H9 (cell line): ENCODE measurements at regions not wholly inside any gene's neighbourhood (a gene's known extent, or its start where the extent isn't known, plus 50 kb on each side); places are given as distances from the start of the nearest gene placed in this dataset.
"Not testable (repeated sequence)": the region's sequence is repeated elsewhere in the genome, so short reads cannot be mapped to it uniquely, and the experiment has no call there.

Experiments
- DNase-seq: peaks from one replicate; pipeline ENCODE4 v3.0.0-alpha.2; 2017
- H2AFZ ChIP-seq: one replicate; pipeline ENCODE4 v1.6.1; 2013; ENCODE audit warnings: mild to moderate bottlenecking, low read length, control low read depth, moderate library complexity
- H2AK5ac ChIP-seq: 2 replicates; pipeline ENCODE4 v1.6.1; 2013; ENCODE audit warnings: low read length, control low read depth, mixed read lengths; ENCODE audit not compliant: insufficient read length
- H2BK120ac ChIP-seq: one replicate; pipeline ENCODE4 v1.6.1; 2013; ENCODE audit warnings: low read depth, mild to moderate bottlenecking, low read length, control low read depth, inconsistent platforms; ENCODE audit not compliant: poor library complexity, severe bottlenecking
- H2BK12ac ChIP-seq: 2 replicates; pipeline ENCODE4 v1.6.1; 2013; ENCODE audit warnings: low read length, control low read depth, mixed read lengths, low read depth; ENCODE audit not compliant: insufficient read length
- H2BK15ac ChIP-seq: 2 replicates; pipeline ENCODE4 v1.6.1; 2013; ENCODE audit warnings: low read depth, low read length, control low read depth
- H2BK20ac ChIP-seq: one replicate; pipeline ENCODE4 v1.6.1; 2013; ENCODE audit warnings: low read depth, mild to moderate bottlenecking, low read length, control low read depth, inconsistent platforms; ENCODE audit not compliant: poor library complexity, severe bottlenecking
- H2BK5ac ChIP-seq: 2 replicates; pipeline ENCODE4 v1.6.1; 2013; ENCODE audit warnings: low read length, control low read depth, mixed read lengths; ENCODE audit not compliant: insufficient read length
- H3K14ac ChIP-seq: 2 replicates; pipeline ENCODE4 v1.6.1; 2013; ENCODE audit warnings: low read length, control low read depth; ENCODE audit not compliant: insufficient read depth
- H3K18ac ChIP-seq: 2 replicates; pipeline ENCODE4 v1.6.1; 2013; ENCODE audit warnings: low read depth, mild to moderate bottlenecking, mixed read lengths, low read length, control low read depth; ENCODE audit not compliant: insufficient read length
- H3K23ac ChIP-seq: 2 replicates; pipeline ENCODE4 v1.6.1; 2013; ENCODE audit warnings: low read length, control low read depth, mixed read lengths, low read depth; ENCODE audit not compliant: insufficient read length
- H3K23me2 ChIP-seq: 2 replicates; pipeline ENCODE4 v1.6.1; 2013; ENCODE audit warnings: low read depth, mild to moderate bottlenecking, mixed read lengths, low read length, control low read depth; ENCODE audit not compliant: insufficient read length, poor library complexity, severe bottlenecking
- H3K27ac ChIP-seq: 2 replicates; pipeline ENCODE4 v1.5.1; 2013; ENCODE audit warnings: low read length, control low read depth, mixed read lengths, low read depth; ENCODE audit not compliant: insufficient read length
- H3K27me3 ChIP-seq: 2 replicates; pipeline ENCODE4 v1.6.1; 2013; ENCODE audit warnings: low read length, control low read depth, inconsistent platforms; ENCODE audit not compliant: insufficient read depth
- H3K4ac ChIP-seq: 2 replicates; pipeline ENCODE4 v1.6.1; 2013; ENCODE audit warnings: low read depth, mild to moderate bottlenecking, control low read depth, inconsistent platforms, low read length, moderate library complexity
- H3K4me1 ChIP-seq: 2 replicates; pipeline ENCODE4 v1.6.1; 2013; ENCODE audit warnings: low read length, control low read depth, inconsistent platforms; ENCODE audit not compliant: insufficient read depth
- H3K4me2 ChIP-seq: 2 replicates; pipeline ENCODE4 v1.6.1; 2013; ENCODE audit warnings: low read length, control low read depth, mixed read lengths; ENCODE audit not compliant: insufficient read length, insufficient read depth
- H3K56ac ChIP-seq: 2 replicates; pipeline ENCODE4 v1.6.1; 2013; ENCODE audit warnings: low read depth, mild to moderate bottlenecking, mixed read lengths, low read length, control low read depth; ENCODE audit not compliant: insufficient read length
- H3K79me1 ChIP-seq: 2 replicates; pipeline ENCODE4 v1.6.1; 2013; ENCODE audit warnings: low read depth, mild to moderate bottlenecking, moderate library complexity, low read length, control low read depth, inconsistent platforms; ENCODE audit not compliant: insufficient read depth, poor library complexity, severe bottlenecking
- H3K79me2 ChIP-seq: 2 replicates; pipeline ENCODE4 v1.6.1; 2013; ENCODE audit warnings: low read length, control low read depth, inconsistent platforms; ENCODE audit not compliant: insufficient read depth
- H3K9ac ChIP-seq: 2 replicates; pipeline ENCODE4 v1.6.1; 2013; ENCODE audit warnings: low read length, control low read depth, mixed read lengths; ENCODE audit not compliant: insufficient read length; ENCODE audit errors: extremely low read depth
- H3K9me3 ChIP-seq: one replicate; pipeline ENCODE4 v1.6.1; 2013; ENCODE audit warnings: low read depth, low read length, inconsistent platforms; ENCODE audit not compliant: control insufficient read depth
- H3T11ph ChIP-seq: one replicate; pipeline ENCODE4 v1.6.1; 2013; ENCODE audit warnings: mild to moderate bottlenecking, low read length, control low read depth, inconsistent platforms
- H4K20me1 ChIP-seq: one replicate; pipeline ENCODE4 v1.6.1; 2013; ENCODE audit not compliant: control insufficient read depth, insufficient read length, insufficient read depth
- H4K5ac ChIP-seq: 2 replicates; pipeline ENCODE4 v1.6.1; 2013; ENCODE audit warnings: low read depth, mild to moderate bottlenecking, mixed read lengths, low read length, control low read depth; ENCODE audit not compliant: insufficient read length
- H4K8ac ChIP-seq: replicated peaks from 2 replicates; pipeline ENCODE4 v1.6.1; 2013; ENCODE audit warnings: low read length, control low read depth, mixed read lengths, low read depth; ENCODE audit not compliant: insufficient read length
- H4K91ac ChIP-seq: 2 replicates; pipeline ENCODE4 v1.6.1; 2013; ENCODE audit warnings: low read depth, mild to moderate bottlenecking, moderate library complexity, mixed read lengths, low read length, control low read depth; ENCODE audit not compliant: insufficient read length
- H3K27ac Mint-ChIP-seq, 3 experiments: 2 replicates in 2 of 3; 3 replicates in 1 of 3; pipeline ENCODE4 v1.8.0; 2020 to 2021; ENCODE audit warnings: mixed read lengths in 3 of 3, mild to moderate bottlenecking in 1 of 3, moderate library complexity in 1 of 3
- H3K27me3 Mint-ChIP-seq: 2 replicates; pipeline ENCODE4 v1.8.0; 2021; ENCODE audit warnings: low read depth, mild to moderate bottlenecking, moderate library complexity, mixed read lengths
- H3K36me3 Mint-ChIP-seq, 3 experiments: 2 replicates in 2 of 3; 3 replicates in 1 of 3; pipeline ENCODE4 v1.8.0; 2020 to 2021; ENCODE audit warnings: low read depth in 3 of 3, mixed read lengths in 3 of 3; ENCODE audit not compliant: insufficient read depth in 1 of 3
- H3K4me1 Mint-ChIP-seq, 2 experiments: 2 replicates each; pipeline ENCODE4 v1.8.0; 2020; ENCODE audit warnings: mixed read lengths in 2 of 2
- H3K4me3 Mint-ChIP-seq, 2 experiments: 2 replicates in 1 of 2; 3 replicates in 1 of 2; pipeline ENCODE4 v1.8.0; 2020 to 2021; ENCODE audit warnings: mild to moderate bottlenecking in 2 of 2, mixed read lengths in 2 of 2, moderate library complexity in 1 of 2
- H3K9me3 Mint-ChIP-seq, 2 experiments: 2 replicates in 1 of 2; 3 replicates in 1 of 2; pipeline ENCODE4 v1.8.0; 2020; ENCODE audit warnings: mild to moderate bottlenecking in 2 of 2, mixed read lengths in 2 of 2, moderate library complexity in 1 of 2
- WGBS: extraction: QIAGEN DNeasy Blood & Tissue Kit; methylation state at CpG from one replicate; pipeline ENCODE4 v1.1.7; 2013; ENCODE audit warnings: missing lambda C conversion rate, low lambda C conversion rate, mixed read lengths; ENCODE audit not compliant: insufficient read length; ENCODE audit errors: extremely low coverage; 5-methylcytosine and 5-hydroxymethylcytosine counted together

GRCh38 chr9:63328313-63328712 is 1956.7 kb downstream of the FOXD4L5 start:
- H3K23me2 ChIP-seq, H3K79me1 ChIP-seq, H3K14ac ChIP-seq, DNase-seq, H2BK15ac ChIP-seq, H3K4me1 Mint-ChIP-seq, H4K91ac ChIP-seq, H4K5ac ChIP-seq, H3K27ac Mint-ChIP-seq, H3K9me3 Mint-ChIP-seq, H2BK12ac ChIP-seq, H2BK120ac ChIP-seq, H3K36me3 Mint-ChIP-seq, H3K4ac ChIP-seq, H3K9me3 ChIP-seq, H3K23ac ChIP-seq, H3K27me3 ChIP-seq, H3K9ac ChIP-seq, H3K79me2 ChIP-seq, H3K56ac ChIP-seq, H4K8ac ChIP-seq, H3K4me3 Mint-ChIP-seq, H3T11ph ChIP-seq, H2AFZ ChIP-seq, H2BK5ac ChIP-seq, H2BK20ac ChIP-seq, H3K4me2 ChIP-seq, H2AK5ac ChIP-seq, H3K18ac ChIP-seq, H4K20me1 ChIP-seq, H3K27ac ChIP-seq, H3K4me1 ChIP-seq: not testable (repeated sequence)
- no CpG with 5 or more reads among the region's 6 CpGs for WGBS
- peaks cover 38% of the 10 kb centered on the region for H3K27me3 Mint-ChIP-seq

GRCh38 chr9:63327211-63327610 is 1957.8 kb downstream of the FOXD4L5 start:
- not testable (repeated sequence) for H3K27ac ChIP-seq, H2BK120ac ChIP-seq, H2AK5ac ChIP-seq, H3K36me3 Mint-ChIP-seq, H3K4me1 ChIP-seq, H2BK12ac ChIP-seq, H3K23ac ChIP-seq, H3K18ac ChIP-seq, H3K9me3 ChIP-seq, H4K5ac ChIP-seq, H2AFZ ChIP-seq, H4K91ac ChIP-seq, H3K27ac Mint-ChIP-seq, H3K79me2 ChIP-seq, H3K23me2 ChIP-seq, H3K4me3 Mint-ChIP-seq, H2BK15ac ChIP-seq, H3K14ac ChIP-seq, H3K9me3 Mint-ChIP-seq, H3K4ac ChIP-seq, H2BK20ac ChIP-seq, H3K4me2 ChIP-seq, H3K27me3 ChIP-seq, H4K20me1 ChIP-seq, DNase-seq, H4K8ac ChIP-seq, H3T11ph ChIP-seq, H3K9ac ChIP-seq, H3K79me1 ChIP-seq, H3K56ac ChIP-seq, H2BK5ac ChIP-seq, H3K4me1 Mint-ChIP-seq
- H3K27me3 Mint-ChIP-seq = peaks cover 38% of the 10 kb centered on the region
- no CpG with 5 or more reads among the region's 3 CpGs for WGBS
